ENCODE measurements at regions not wholly inside any gene's neighbourhood (a gene's known extent, or its start where the extent isn't known, plus 50 kb on each side); places are given as distances from the start of the nearest gene placed in this dataset.

DNA sequence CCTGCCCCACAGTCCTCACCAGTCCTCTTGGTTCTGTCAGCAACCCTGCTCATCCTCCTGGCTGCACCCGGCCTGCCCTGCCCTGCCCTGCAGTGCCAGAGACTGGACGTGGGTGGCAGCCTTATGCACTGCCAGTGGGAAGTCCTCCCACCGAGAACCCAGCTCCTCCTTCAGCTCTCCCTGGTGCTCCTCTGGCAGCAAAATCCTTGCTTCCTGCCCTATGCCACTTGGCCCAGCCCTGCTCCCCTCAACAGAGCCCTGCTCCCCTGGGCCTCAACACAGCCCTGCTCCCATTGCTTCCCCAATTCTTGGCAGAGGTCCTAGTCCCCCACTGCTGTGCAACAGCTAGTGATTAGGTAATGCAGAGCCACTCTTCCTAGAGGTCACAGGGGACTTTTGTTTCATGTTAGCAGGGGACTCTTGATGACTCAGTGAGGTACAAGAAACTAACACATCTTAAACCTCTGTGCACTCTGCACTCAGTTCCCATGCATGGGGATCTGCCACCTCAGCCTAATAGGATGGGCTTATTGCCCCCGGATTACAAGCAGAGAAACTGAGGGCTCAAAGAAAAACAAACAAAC is 58.0 kb upstream of the EDAR start:
- Histone ChIP-seq H3K18ac (ENCODE audit: low read depth, low read length) (no peak overlapping the region), H3K4me3 (ENCODE audit: insufficient read depth, low read depth, low read length) (no peak overlapping the region), H2BK120ac (ENCODE audit: low read depth, low read length) (no peak overlapping the region), H2BK5ac (ENCODE audit: low read depth, low read length, poor library complexity, severe bottlenecking) (no peak overlapping the region), H2BK15ac (ENCODE audit: low read depth, low read length) (no peak overlapping the region), H4K91ac (ENCODE audit: insufficient read depth, low read depth, low read length) (no peak overlapping the region), H3K56ac (ENCODE audit: extremely low read depth, insufficient read depth, low read length) (no peak overlapping the region), H3K4me2 (ENCODE audit: low read depth, low read length) (no peak overlapping the region), H3K79me1 (ENCODE audit: low read depth in 1 of 2, low read length in 2 of 2) (no peaks in the 10 kb centered on the region), H3K9ac (ENCODE audit: low read depth, low read length) (no peak overlapping the region), H3K27ac (ENCODE audit: insufficient read depth, low read length) (no peak overlapping the region), H2AK9ac (replicated peaks; ENCODE audit: low read depth, low read length, poor library complexity) (no peak overlapping the region), H3K4ac (ENCODE audit: low read depth, low read length) (no peak overlapping the region), H3K14ac (replicated peaks; ENCODE audit: low read depth, low read length) (no peak overlapping the region), H2BK20ac (ENCODE audit: low read depth, low read length) (no peak overlapping the region), H3K4me1 (ENCODE audit: control insufficient read depth, insufficient read depth, low read length) (no peaks in the 10 kb centered on the region), H3K9me1 (ENCODE audit: insufficient read depth, low read length) (no peaks in the 10 kb centered on the region), H4K20me1 (ENCODE audit: insufficient read depth, low read length) (no peaks in the 10 kb centered on the region), H3K27me3 (ENCODE audit: control insufficient read depth, insufficient read depth, low read length) (peaks cover 51% of the 10 kb centered on the region), H3K9me3 (ENCODE audit: control insufficient read depth, insufficient read depth, low read length) (no peaks in the 10 kb centered on the region), H2AFZ (replicated peaks; ENCODE audit: low read length, poor library complexity) (peak overlapping the region; percentile 66), H4K5ac (ENCODE audit: low read depth, low read length) (no peak overlapping the region), H3K23ac (ENCODE audit: low read depth, low read length) (no peak overlapping the region), H2AK5ac (ENCODE audit: low read depth, low read length) (no peak overlapping the region), H4K8ac (ENCODE audit: low read depth in 2 of 2, low read length in 2 of 2) (no peak overlapping the region), H3K36me3 (ENCODE audit: control insufficient read depth, insufficient read depth, low read length) (no peaks in the 10 kb centered on the region)
- ChIA-PET CTCF (no interaction called here), POLR2A (ENCODE audit: unreplicated experiment) (no interaction called here)
- BruUV-seq (replicated peaks), result no TSS peak
- dilution Hi-C loops (cut with HindIII; ENCODE audit: low sequenced_read_pairs, unreplicated experiment), result no loop called here
- DNase-seq, result no peak
- intact Hi-C loops (cut with micrococcal nuclease), result no loop called here
- in situ Hi-C loops (cut with MboI; ENCODE audit: low sequenced_read_pairs), result no loop called here
- TF ChIP-seq RAD21 (IDR thresholded peaks at IDR 0.05; ENCODE audit: low read length), result no peak
- no peak for TF ChIP-seq FOS (IDR thresholded peaks at IDR 0.05; ENCODE audit: low read depth, low read length)
- no peak for TF ChIP-seq CTCF (conservative IDR thresholded peaks at IDR 0.05; ENCODE audit: low read depth, low read length)
- TF ChIP-seq CHD1 (IDR thresholded peaks at IDR 0.05; ENCODE audit: low read depth, low read length), result no peak
- no peak for TF ChIP-seq SMC3 (IDR thresholded peaks at IDR 0.05; ENCODE audit: low read depth, low read length)
- TF ChIP-seq RCOR1 (IDR thresholded peaks at IDR 0.05; ENCODE audit: insufficient replicate concordance, low read length), result no peak
- TF ChIP-seq RFX5 (IDR thresholded peaks at IDR 0.05; ENCODE audit: low read depth, low read length), result no peak
- TF ChIP-seq, protein P1, sequence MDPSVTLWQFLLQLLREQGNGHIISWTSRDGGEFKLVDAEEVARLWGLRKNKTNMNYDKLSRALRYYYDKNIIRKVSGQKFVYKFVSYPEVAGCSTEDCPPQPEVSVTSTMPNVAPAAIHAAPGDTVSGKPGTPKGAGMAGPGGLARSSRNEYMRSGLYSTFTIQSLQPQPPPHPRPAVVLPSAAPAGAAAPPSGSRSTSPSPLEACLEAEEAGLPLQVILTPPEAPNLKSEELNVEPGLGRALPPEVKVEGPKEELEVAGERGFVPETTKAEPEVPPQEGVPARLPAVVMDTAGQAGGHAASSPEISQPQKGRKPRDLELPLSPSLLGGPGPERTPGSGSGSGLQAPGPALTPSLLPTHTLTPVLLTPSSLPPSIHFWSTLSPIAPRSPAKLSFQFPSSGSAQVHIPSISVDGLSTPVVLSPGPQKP (IDR thresholded peaks at IDR 0.05; ENCODE audit: borderline replicate concordance, low read depth, low read length), result no peak
- no peak for TF ChIP-seq MAFK (IDR thresholded peaks at IDR 0.05; ENCODE audit: low read depth, low read length)
- no peak for TF ChIP-seq MXI1 (IDR thresholded peaks at IDR 0.05; ENCODE audit: borderline replicate concordance, low read depth, low read length)
- ATAC-seq (ENCODE audit: low read depth), result peak; percentile 32; the same call in 1 of the 2 replicates
- 73% methylated on average over 3 of the region's 4 CpGs; no CpG with 5 or more reads in 1 of the 2 experiments for WGBS, 2 experiments (ENCODE audit: extremely low coverage in 2 of 2, insufficient read length in 1 of 2)

All from IMR-90 (cell line).